ENCODE measurements at regions not wholly inside any gene's neighbourhood (a gene's known extent, or its start where the extent isn't known, plus 50 kb on each side); places are given as distances from the start of the nearest gene placed in this dataset.

- Histone ChIP-seq H4K20me1 (ENCODE audit: insufficient read depth) (no peaks in the 10 kb centered on the region), H3K9me2 (ENCODE audit: insufficient read depth, low read length) (no peaks in the 10 kb centered on the region), H3K4me2 (ENCODE audit: low read length) (no peak overlapping the region), H3K9ac (ENCODE audit: low read length) (no peak overlapping the region), H3K9me3 (ENCODE audit: low read length) (no peaks in the 10 kb centered on the region), H3K27ac (ENCODE audit: low read length) (no peak overlapping the region), H2AFZ (ENCODE audit: low read depth, low read length) (no peak overlapping the region), H3K36me3 (ENCODE audit: insufficient read depth, low read length) (no peaks in the 10 kb centered on the region), H3K27me3 (ENCODE audit: insufficient read depth, low read depth, low read length) (no peaks in the 10 kb centered on the region), H3F3A (ENCODE audit: insufficient read depth, low read length, poor library complexity, severe bottlenecking) (peaks cover 3% of the 10 kb centered on the region), H3K4me3 (ENCODE audit: low read length) (no peak overlapping the region), H3K79me2 (replicated peaks; ENCODE audit: insufficient read depth, low read length) (no peaks in the 10 kb centered on the region)
- TF ChIP-seq, protein P1, sequence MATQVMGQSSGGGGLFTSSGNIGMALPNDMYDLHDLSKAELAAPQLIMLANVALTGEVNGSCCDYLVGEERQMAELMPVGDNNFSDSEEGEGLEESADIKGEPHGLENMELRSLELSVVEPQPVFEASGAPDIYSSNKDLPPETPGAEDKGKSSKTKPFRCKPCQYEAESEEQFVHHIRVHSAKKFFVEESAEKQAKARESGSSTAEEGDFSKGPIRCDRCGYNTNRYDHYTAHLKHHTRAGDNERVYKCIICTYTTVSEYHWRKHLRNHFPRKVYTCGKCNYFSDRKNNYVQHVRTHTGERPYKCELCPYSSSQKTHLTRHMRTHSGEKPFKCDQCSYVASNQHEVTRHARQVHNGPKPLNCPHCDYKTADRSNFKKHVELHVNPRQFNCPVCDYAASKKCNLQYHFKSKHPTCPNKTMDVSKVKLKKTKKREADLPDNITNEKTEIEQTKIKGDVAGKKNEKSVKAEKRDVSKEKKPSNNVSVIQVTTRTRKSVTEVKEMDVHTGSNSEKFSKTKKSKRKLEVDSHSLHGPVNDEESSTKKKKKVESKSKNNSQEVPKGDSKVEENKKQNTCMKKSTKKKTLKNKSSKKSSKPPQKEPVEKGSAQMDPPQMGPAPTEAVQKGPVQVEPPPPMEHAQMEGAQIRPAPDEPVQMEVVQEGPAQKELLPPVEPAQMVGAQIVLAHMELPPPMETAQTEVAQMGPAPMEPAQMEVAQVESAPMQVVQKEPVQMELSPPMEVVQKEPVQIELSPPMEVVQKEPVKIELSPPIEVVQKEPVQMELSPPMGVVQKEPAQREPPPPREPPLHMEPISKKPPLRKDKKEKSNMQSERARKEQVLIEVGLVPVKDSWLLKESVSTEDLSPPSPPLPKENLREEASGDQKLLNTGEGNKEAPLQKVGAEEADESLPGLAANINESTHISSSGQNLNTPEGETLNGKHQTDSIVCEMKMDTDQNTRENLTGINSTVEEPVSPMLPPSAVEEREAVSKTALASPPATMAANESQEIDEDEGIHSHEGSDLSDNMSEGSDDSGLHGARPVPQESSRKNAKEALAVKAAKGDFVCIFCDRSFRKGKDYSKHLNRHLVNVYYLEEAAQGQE (IDR thresholded peaks at IDR 0.05; ENCODE audit: borderline replicate concordance): no peak
- peak; percentile 61 for TF ChIP-seq POLR2AphosphoS5 (IDR thresholded peaks at IDR 0.05)
- TF ChIP-seq EP300 (conservative IDR thresholded peaks at IDR 0.05; ENCODE audit: poor library complexity, severe bottlenecking): peak; percentile 76
Measured at GRCh38 chr1:163974120-163974519, 584.9 kb upstream of the PBX1 start.

DNA sequence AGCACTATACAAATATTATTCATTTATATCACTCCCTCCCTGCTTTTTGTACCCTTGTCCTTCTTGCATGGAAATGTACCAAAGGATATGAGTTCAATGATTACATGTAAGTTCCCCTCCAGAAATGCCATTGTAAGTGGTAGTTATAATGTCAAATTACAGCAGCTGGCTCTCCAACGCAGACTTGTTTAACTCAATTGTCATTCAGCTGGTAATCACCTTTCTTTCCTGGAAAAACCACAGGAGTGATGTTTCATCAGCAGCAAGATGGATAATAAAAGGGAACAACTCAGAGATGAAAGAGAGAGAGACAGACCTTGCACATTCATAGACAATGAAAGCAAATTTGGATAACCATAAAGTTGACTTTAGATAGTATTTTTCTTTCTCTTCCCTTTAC is 578.6 kb upstream of the PBX1 start:
- Histone ChIP-seq H3K27ac (ENCODE audit: low read length) (peak overlapping the region; percentile 42), H3F3A (ENCODE audit: insufficient read depth, low read length, poor library complexity, severe bottlenecking) (no peaks in the 10 kb centered on the region), H2AFZ (ENCODE audit: low read depth, low read length) (no peak overlapping the region), H3K9me3 (ENCODE audit: low read length) (no peaks in the 10 kb centered on the region), H3K27me3 (ENCODE audit: insufficient read depth, low read depth, low read length) (no peaks in the 10 kb centered on the region), H3K4me2 (ENCODE audit: low read length) (no peak overlapping the region), H3K9me2 (ENCODE audit: insufficient read depth, low read length) (no peaks in the 10 kb centered on the region), H3K36me3 (ENCODE audit: insufficient read depth, low read length) (no peaks in the 10 kb centered on the region), H3K4me3 (ENCODE audit: low read length) (peak overlapping the region; percentile 20), H4K20me1 (ENCODE audit: insufficient read depth) (no peaks in the 10 kb centered on the region), H3K9ac (ENCODE audit: low read length) (no peak overlapping the region), H3K79me2 (replicated peaks; ENCODE audit: insufficient read depth, low read length) (no peaks in the 10 kb centered on the region)
- TF ChIP-seq TAF1 (IDR thresholded peaks at IDR 0.05; ENCODE audit: low read depth) (no peak), EP300 (conservative IDR thresholded peaks at IDR 0.05; ENCODE audit: poor library complexity, severe bottlenecking) (peak; percentile 94), POLR2AphosphoS5 (IDR thresholded peaks at IDR 0.05) (peak; percentile 94), EZH2 (IDR thresholded peaks at IDR 0.05; ENCODE audit: borderline replicate concordance, insufficient read depth, low read length, poor library complexity, severe bottlenecking) (no peak)
- TF ChIP-seq, protein P1 (IDR thresholded peaks at IDR 0.05; ENCODE audit: borderline replicate concordance): peak; percentile 94

DNA sequence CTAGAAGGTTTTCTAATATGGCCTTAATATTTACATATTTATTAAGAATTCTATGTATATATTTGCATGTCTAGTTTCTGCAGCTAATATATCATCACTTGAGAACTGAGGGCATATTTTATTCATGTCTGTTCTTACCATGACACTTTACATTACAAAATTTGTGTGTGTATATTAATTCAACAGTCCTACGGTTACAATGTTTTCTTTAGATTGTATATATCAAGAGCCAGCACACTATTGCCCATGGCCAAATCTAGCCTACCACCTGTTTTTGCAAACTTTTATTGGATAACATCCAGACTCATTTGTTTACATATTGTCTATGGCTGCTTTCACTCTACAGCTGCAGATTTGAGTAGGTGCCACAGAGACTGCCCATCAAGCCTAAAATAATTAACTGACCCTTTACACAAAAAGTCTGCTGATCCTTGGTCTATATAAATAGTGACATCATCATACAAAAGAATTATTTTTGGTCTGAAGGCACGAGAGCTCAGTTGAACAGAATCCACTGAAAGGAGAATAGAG is 577.4 kb upstream of the PBX1 start:
- no peak overlapping the region for H3K4me3 ChIP-seq (ENCODE audit: low read length)
- no peaks in the 10 kb centered on the region for H3K36me3 ChIP-seq (ENCODE audit: insufficient read depth, low read length)
- no peak overlapping the region for H3K4me2 ChIP-seq (ENCODE audit: low read length)
- no peaks in the 10 kb centered on the region for H3K27me3 ChIP-seq (ENCODE audit: insufficient read depth, low read depth, low read length)
- H2AFZ ChIP-seq (ENCODE audit: low read depth, low read length): no peak overlapping the region
- no peaks in the 10 kb centered on the region for H3F3A ChIP-seq (ENCODE audit: insufficient read depth, low read length, poor library complexity, severe bottlenecking)
- no peaks in the 10 kb centered on the region for H3K9me3 ChIP-seq (ENCODE audit: low read length)
- no peaks in the 10 kb centered on the region for H4K20me1 ChIP-seq (ENCODE audit: insufficient read depth)
- H3K9me2 ChIP-seq (ENCODE audit: insufficient read depth, low read length): no peaks in the 10 kb centered on the region
- H3K79me2 ChIP-seq (replicated peaks; ENCODE audit: insufficient read depth, low read length): no peaks in the 10 kb centered on the region
- H3K27ac ChIP-seq (ENCODE audit: low read length): no peak overlapping the region
- H3K9ac ChIP-seq (ENCODE audit: low read length): no peak overlapping the region
- TF ChIP-seq, protein P1 (IDR thresholded peaks at IDR 0.05; ENCODE audit: borderline replicate concordance): no peak
- TF ChIP-seq EZH2 (IDR thresholded peaks at IDR 0.05; ENCODE audit: borderline replicate concordance, insufficient read depth, low read length, poor library complexity, severe bottlenecking) (no peak), MXI1 (conservative IDR thresholded peaks at IDR 0.05; ENCODE audit: poor library complexity, severe bottlenecking) (no peak), TAF1 (IDR thresholded peaks at IDR 0.05; ENCODE audit: low read depth) (no peak), SMC3 (conservative IDR thresholded peaks at IDR 0.05; ENCODE audit: poor library complexity) (no peak), POLR2AphosphoS5 (IDR thresholded peaks at IDR 0.05) (no peak), CTCF (IDR thresholded peaks at IDR 0.05; ENCODE audit: poor library complexity, severe bottlenecking) (no peak), EP300 (conservative IDR thresholded peaks at IDR 0.05; ENCODE audit: poor library complexity, severe bottlenecking) (no peak)

Measured in neural cell (in vitro differentiated cells).